ENCODE measurements at regions not wholly inside any gene's neighbourhood (a gene's known extent, or its start where the extent isn't known, plus 50 kb on each side); places are given as distances from the start of the nearest gene placed in this dataset.

DNA sequence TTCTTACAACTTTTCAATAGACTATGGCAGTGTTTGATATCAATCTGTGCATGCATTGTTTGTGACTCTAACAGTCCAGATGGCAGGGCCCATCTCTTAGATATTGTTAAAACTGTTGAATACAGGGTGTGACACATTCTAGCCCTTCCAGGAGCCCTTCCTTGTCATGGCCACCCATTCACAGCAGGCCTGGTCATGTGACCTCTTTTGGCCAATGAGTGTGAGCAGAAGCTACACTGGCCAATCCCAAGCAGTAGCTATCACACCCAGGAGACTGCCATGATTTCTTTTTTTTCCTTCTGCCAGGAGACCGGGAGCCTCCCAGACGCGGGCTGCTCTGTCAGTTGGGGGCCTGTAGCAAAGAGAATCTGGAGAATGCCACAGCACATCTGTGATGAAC, 655.4 kb upstream of the MKI67 start:
- TF ChIP-seq, protein P1, sequence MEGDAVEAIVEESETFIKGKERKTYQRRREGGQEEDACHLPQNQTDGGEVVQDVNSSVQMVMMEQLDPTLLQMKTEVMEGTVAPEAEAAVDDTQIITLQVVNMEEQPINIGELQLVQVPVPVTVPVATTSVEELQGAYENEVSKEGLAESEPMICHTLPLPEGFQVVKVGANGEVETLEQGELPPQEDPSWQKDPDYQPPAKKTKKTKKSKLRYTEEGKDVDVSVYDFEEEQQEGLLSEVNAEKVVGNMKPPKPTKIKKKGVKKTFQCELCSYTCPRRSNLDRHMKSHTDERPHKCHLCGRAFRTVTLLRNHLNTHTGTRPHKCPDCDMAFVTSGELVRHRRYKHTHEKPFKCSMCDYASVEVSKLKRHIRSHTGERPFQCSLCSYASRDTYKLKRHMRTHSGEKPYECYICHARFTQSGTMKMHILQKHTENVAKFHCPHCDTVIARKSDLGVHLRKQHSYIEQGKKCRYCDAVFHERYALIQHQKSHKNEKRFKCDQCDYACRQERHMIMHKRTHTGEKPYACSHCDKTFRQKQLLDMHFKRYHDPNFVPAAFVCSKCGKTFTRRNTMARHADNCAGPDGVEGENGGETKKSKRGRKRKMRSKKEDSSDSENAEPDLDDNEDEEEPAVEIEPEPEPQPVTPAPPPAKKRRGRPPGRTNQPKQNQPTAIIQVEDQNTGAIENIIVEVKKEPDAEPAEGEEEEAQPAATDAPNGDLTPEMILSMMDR (IDR thresholded peaks at IDR 0.05; ENCODE audit: low read length, missing control alignments) = no peak
- H3K4me3 ChIP-seq (replicated peaks; ENCODE audit: low read depth, low read length) = no peak overlapping the region
- no peak for DNase-seq (ENCODE audit: low read depth)

DNA sequence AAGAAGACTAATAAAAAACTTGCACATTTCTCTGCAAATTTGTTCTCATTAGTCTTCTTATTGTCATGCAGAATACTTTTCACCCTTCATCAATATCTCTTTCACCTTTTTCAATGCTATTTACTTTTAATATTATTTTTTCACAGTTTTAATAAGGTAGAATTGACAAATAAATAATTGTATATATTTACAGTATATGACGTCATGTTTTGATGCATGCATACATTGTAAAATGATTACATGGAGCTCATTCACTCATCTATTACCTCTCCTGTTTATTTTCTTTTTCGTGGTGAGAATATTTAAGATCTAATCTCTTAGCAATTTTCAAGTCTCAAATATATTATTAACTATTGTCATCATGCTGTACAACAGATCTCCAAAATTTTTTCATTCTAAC, 658.2 kb upstream of the MKI67 start:
- no peak overlapping the region for H3K4me3 ChIP-seq (replicated peaks; ENCODE audit: low read depth, low read length)
- DNase-seq (ENCODE audit: low read depth) = no peak

GRCh38 chr10:128792426-128793140, 666.4 kb upstream of the MKI67 start:
- TF ChIP-seq, protein P1 (IDR thresholded peaks at IDR 0.05; ENCODE audit: low read length, missing control alignments) = no peak
- DNase-seq (ENCODE audit: low read depth) = no peak

More for the DNA sequence above, 658.2 kb upstream of the MKI67 start:
- TF ChIP-seq, protein P1 (IDR thresholded peaks at IDR 0.05; ENCODE audit: low read length, missing control alignments) = no peak

DNA sequence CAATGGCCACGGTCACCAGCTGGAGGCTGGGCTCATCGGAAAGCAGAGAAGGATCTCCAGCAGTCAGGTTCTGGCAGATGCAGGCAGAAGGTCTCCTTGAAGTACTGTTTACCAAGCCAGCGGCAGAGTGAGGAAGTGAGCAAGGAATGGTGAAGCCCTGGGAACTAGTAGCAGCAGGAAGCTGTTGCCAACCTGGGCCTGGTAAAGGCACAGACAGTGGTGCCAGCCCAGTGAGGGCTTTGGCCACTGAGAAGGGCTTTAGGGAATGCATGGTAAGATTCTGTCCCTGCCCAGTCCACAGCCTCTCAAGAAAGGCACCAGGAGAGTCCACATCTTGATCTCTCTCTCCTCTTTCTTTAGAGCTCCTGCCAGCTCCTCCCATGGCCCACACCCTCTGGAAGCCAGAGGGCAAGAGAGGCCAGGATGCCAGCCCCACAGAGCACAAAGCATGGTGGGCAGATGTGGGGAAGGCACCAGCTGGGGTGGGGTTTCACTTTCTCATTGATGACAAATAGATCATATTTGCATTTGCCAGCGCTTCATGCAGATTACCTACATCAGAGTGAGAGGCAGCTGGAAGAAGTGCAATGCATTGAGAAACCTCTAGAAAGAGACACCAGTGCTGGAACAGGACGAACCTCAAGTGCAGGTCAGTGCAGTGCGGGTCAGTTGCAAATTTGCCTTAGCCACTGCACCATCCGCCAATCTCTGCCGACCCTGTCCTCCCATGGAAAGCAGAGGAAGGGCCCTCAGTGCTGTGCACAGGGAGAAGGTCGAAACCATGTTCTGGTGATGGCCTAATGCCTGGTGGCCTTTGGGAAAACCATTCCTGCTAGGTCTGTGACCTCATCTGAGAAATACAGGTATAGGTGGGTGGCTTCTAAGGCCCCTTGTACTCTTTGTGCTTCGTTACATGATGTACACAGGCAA, 667.8 kb upstream of the MKI67 start:
- DNase-seq (ENCODE audit: low read depth) = no peak
- TF ChIP-seq, protein P1 (IDR thresholded peaks at IDR 0.05; ENCODE audit: low read length, missing control alignments) = no peak
- H3K4me3 ChIP-seq (replicated peaks; ENCODE audit: low read depth, low read length) = no peak overlapping the region

More at GRCh38 chr10:128792426-128793140, 666.4 kb upstream of the MKI67 start:
- no peak overlapping the region for H3K4me3 ChIP-seq (replicated peaks; ENCODE audit: low read depth, low read length)

- TF ChIP-seq, protein P1 (IDR thresholded peaks at IDR 0.05; ENCODE audit: low read length, missing control alignments) = no peak
- DNase-seq (ENCODE audit: low read depth) = no peak
- H3K4me3 ChIP-seq (replicated peaks; ENCODE audit: low read depth, low read length) = no peak overlapping the region
Measured at GRCh38 chr10:128796396-128796912, 670.2 kb upstream of the MKI67 start.

GRCh38 chr10:128802062-128802461, 665.0 kb upstream of the MGMT start:
- TF ChIP-seq, protein P1 (IDR thresholded peaks at IDR 0.05; ENCODE audit: low read length, missing control alignments) = no peak
- no peak overlapping the region for H3K4me3 ChIP-seq (replicated peaks; ENCODE audit: low read depth, low read length)
- DNase-seq (ENCODE audit: low read depth) = no peak

Measured in fibroblast of pulmonary artery (primary cell).